Lower lobe of right lung (tissue), 2 donors: ENCODE measurements at regions not wholly inside any gene's neighbourhood (a gene's known extent, or its start where the extent isn't known, plus 50 kb on each side); places are given as distances from the start of the nearest gene placed in this dataset.
"Not testable (repeated sequence)": the region's sequence is repeated elsewhere in the genome, so short reads cannot be mapped to it uniquely, and the experiment has no call there.

Experiments
- ATAC-seq, 2 donors: fragments of 200-7000 bp; cut with Tn5 transposase; one replicate each; pipeline ENCODE4 v1.9.1; 2020 to 2022; ENCODE audit warnings: mild to moderate bottlenecking in 2 of 2, moderate library complexity in 2 of 2
- DNase-seq: peaks from one replicate; pipeline ENCODE4 v3.0.0-alpha.2; 2020
- H3K27ac ChIP-seq: fragments of 200-600 bp; one replicate; pipeline ENCODE4 v1.8.0; 2022
- H3K27me3 ChIP-seq: fragments of 200-600 bp; one replicate; pipeline ENCODE4 v1.8.0; 2022; ENCODE audit warnings: low read depth
- H3K36me3 ChIP-seq: fragments of 200-600 bp; one replicate; pipeline ENCODE4 v1.8.0; 2022; ENCODE audit warnings: mild to moderate bottlenecking
- H3K4me1 ChIP-seq: fragments of 200-600 bp; one replicate; pipeline ENCODE4 v1.8.0; 2022
- H3K4me3 ChIP-seq: fragments of 200-600 bp; one replicate; pipeline ENCODE4 v1.8.0; 2022; ENCODE audit warnings: mild to moderate bottlenecking
- H3K9me3 ChIP-seq: fragments of 200-600 bp; one replicate; pipeline ENCODE4 v1.8.0; 2022
- intact Hi-C: fragments of 100-400 bp; cut with DNase I; formaldehyde crosslinking; loops from one replicate; pipeline ENCODE4 v1.11.0; 2022
- TF ChIP-seq, protein P1 (sequence below): fragments of 200-600 bp; IDR thresholded peaks from one replicate; pipeline ENCODE4 v1.8.0; 2022; ENCODE audit warnings: antibody characterized with exemption, mild to moderate bottlenecking
- donor health status: DM: no; HTN: yes; CAD: no; lungs with severe emphysema.

DNA sequence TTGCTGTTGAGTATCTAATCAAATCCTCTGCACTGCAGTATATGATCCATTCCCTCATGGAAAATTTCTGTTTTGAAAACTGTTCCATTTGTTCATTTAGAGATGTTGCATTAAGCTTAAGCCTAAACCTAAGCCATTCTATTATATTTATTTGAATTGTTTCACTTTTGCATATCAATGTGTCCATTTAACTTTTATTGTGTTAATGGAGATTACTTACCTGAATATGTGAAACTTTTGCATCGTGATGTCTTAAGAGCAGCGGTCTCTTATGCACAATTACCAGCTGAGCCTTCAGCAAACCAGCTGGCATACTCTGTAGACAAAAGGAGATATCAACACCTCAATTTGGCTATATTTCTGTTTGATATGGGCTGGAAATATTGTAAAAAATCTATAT lies 922.5 kb upstream of the FBXO33 start:
- Histone ChIP-seq H3K4me1 (no peaks in the 10 kb centered on the region), H3K36me3 (no peaks in the 10 kb centered on the region), H3K27me3 (no peaks in the 10 kb centered on the region), H3K27ac (no peak overlapping the region), H3K4me3 (no peak overlapping the region), H3K9me3 (no peaks in the 10 kb centered on the region)
- no peak for DNase-seq
- no peak for ATAC-seq
- TF ChIP-seq, protein P1, sequence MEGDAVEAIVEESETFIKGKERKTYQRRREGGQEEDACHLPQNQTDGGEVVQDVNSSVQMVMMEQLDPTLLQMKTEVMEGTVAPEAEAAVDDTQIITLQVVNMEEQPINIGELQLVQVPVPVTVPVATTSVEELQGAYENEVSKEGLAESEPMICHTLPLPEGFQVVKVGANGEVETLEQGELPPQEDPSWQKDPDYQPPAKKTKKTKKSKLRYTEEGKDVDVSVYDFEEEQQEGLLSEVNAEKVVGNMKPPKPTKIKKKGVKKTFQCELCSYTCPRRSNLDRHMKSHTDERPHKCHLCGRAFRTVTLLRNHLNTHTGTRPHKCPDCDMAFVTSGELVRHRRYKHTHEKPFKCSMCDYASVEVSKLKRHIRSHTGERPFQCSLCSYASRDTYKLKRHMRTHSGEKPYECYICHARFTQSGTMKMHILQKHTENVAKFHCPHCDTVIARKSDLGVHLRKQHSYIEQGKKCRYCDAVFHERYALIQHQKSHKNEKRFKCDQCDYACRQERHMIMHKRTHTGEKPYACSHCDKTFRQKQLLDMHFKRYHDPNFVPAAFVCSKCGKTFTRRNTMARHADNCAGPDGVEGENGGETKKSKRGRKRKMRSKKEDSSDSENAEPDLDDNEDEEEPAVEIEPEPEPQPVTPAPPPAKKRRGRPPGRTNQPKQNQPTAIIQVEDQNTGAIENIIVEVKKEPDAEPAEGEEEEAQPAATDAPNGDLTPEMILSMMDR: no peak
- intact Hi-C loops: no loop called here

DNA sequence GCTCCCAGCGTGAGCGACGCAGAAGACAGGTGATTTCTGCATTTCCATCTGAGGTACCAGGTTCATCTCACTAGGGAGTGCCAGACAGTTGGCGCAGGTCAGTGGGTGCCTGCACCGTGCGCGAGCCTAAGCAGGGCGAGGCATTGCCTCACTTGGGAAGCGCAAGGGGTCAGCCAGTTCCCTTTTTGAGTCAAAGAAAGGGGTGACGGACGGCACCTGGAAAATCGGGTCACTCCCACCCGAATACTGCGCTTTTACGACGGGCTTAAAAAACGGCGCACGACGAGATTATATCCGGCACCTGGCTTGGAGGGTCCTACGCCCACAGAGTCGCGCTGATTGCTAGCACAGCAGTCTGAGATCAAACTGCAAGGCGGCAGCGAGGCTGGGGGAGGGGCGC lies 915.9 kb upstream of the FBXO33 start:
- H3K27ac ChIP-seq, H3K27me3 ChIP-seq, DNase-seq, H3K4me3 ChIP-seq, H3K9me3 ChIP-seq, ATAC-seq, intact Hi-C loops, H3K4me1 ChIP-seq, H3K36me3 ChIP-seq: not testable (repeated sequence)

DNA sequence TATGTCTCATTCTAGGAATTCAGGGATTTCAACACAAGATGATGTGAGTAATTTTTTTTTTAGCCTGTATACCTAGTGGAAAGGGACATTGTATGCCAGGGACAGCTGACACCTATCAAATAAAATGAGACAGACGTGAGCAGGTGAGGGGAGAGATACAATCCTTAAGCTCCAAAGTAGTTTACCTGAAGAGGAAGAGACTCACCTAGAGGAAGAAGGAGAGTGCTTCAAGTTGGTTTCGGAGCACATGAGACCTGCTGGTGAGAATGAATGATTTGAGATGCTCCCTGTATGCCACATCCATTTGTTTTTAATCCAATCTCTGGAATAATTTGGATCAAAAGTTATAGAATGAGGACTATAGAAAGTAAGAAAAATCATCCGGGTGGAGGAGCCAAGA lies 915.4 kb upstream of the FBXO33 start:
- H3K4me1 ChIP-seq: no peaks in the 10 kb centered on the region
- no peak overlapping the region for H3K4me3 ChIP-seq
- no peak for ATAC-seq
- H3K9me3 ChIP-seq: no peaks in the 10 kb centered on the region
- DNase-seq: no peak
- H3K36me3 ChIP-seq: no peaks in the 10 kb centered on the region
- intact Hi-C loops: no loop called here
- H3K27me3 ChIP-seq: no peaks in the 10 kb centered on the region
- TF ChIP-seq, protein P1: no peak
- H3K27ac ChIP-seq: no peak overlapping the region

DNA sequence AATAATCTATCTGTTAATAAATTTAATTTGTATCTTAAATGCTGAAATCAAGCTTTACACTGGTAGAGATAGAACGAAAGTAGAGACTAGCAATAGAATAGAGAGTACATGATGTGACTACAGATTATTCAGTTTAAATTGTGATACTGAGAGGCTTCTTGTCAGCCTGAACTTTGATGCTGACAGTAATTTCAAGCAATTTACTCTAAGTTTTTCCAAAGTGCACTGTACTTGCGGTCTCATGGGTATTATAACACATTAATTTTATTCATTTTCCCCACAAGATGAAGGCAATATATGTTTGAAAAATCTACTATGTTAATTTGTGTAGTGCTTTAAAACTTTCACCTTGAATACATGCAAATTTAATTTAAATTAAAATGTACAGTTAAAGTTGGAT lies 914.0 kb upstream of the FBXO33 start:
- TF ChIP-seq, protein P1: no peak
- Histone ChIP-seq H3K27ac (no peak overlapping the region), H3K36me3 (no peaks in the 10 kb centered on the region), H3K4me1 (no peaks in the 10 kb centered on the region), H3K9me3 (no peaks in the 10 kb centered on the region), H3K4me3 (no peak overlapping the region), H3K27me3 (no peaks in the 10 kb centered on the region)
- ATAC-seq (no peak), DNase-seq (no peak)
- intact Hi-C loops: no loop called here

DNA sequence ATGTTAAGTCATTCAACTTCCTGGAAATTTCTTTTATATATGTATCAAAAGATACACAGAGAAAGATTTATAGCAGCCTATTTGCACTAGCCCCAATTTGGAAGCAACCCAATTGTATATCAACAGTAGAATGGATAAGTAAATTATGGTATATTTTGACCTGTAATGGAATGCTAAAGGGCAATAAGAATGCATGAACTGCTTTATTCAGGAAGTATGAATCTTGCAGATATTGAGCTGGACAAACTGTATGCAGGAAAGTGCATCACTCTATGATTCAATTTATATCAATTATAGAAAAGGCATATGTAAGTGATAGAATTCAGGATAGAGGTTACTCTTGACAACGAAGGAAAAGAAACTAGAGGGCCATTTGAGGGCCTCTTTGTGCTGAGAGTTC lies 913.1 kb upstream of the FBXO33 start:
- H3K4me3 ChIP-seq: no peak overlapping the region
- DNase-seq (no peak), ATAC-seq (no peak)
- intact Hi-C loops: no loop called here
- H3K27me3 ChIP-seq: no peaks in the 10 kb centered on the region
- H3K27ac ChIP-seq: no peak overlapping the region
- no peaks in the 10 kb centered on the region for H3K9me3 ChIP-seq
- TF ChIP-seq, protein P1: no peak
- H3K36me3 ChIP-seq: no peaks in the 10 kb centered on the region
- H3K4me1 ChIP-seq: no peaks in the 10 kb centered on the region

DNA sequence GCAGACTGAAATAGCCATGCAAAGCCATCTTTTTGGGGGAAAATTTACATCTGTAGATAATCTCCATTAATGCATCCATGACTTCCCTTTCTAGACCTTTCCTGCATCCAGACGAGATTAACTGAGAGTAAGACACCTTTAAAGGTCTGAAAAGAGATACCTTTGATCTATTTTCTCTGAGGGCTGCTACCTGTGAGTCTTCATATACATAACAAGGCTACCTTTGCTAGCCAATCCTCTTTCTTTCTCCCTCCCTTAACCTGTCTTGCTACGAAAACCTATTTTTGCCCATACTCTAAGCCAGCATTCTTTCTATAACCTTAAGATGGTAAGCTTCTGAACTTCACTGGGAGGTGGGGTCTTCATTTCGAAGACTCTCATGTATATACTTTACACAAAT lies 908.5 kb upstream of the FBXO33 start:
- no peaks in the 10 kb centered on the region for H3K36me3 ChIP-seq
- no peak overlapping the region for H3K4me3 ChIP-seq
- DNase-seq (no peak), ATAC-seq (no peak)
- H3K4me1 ChIP-seq: no peaks in the 10 kb centered on the region
- intact Hi-C loops: no loop called here
- H3K27me3 ChIP-seq: no peaks in the 10 kb centered on the region
- TF ChIP-seq, protein P1: no peak
- no peaks in the 10 kb centered on the region for H3K9me3 ChIP-seq
- no peak overlapping the region for H3K27ac ChIP-seq
